GM19468 (cell line): ENCODE measurements at regions not wholly inside any gene's neighbourhood (a gene's known extent, or its start where the extent isn't known, plus 50 kb on each side); places are given as distances from the start of the nearest gene placed in this dataset.
"Not testable (repeated sequence)": the region's sequence is repeated elsewhere in the genome, so short reads cannot be mapped to it uniquely, and the experiment has no call there.

Experiments used
- ATAC-seq: cut with Tn5 transposase; IDR thresholded peaks from one replicate; pipeline ENCODE4 v1.9.1; 2021; ENCODE audit warnings: mild to moderate bottlenecking, moderate library complexity, moderate number of reproducible peaks; ENCODE audit not compliant: unreplicated experiment; ENCODE audit errors: extremely low read depth

- no peak for ATAC-seq
Measured at GRCh38 chr6:19180348-19181072, 656.7 kb upstream of the ID4 start.

GRCh38 chr6:19181211-19181610 is 656.0 kb upstream of the ID4 start:
- ATAC-seq = no peak

GRCh38 chr6:19193624-19194023 is 643.5 kb upstream of the ID4 start:
- no peak for ATAC-seq

- ATAC-seq = no peak
Measured at GRCh38 chr6:19204445-19204844, 632.7 kb upstream of the ID4 start.

GRCh38 chr6:19205076-19205475 is 632.1 kb upstream of the ID4 start:
- no peak for ATAC-seq

GRCh38 chr6:19209202-19209601 is 628.0 kb upstream of the ID4 start:
- ATAC-seq = no peak

GRCh38 chr6:19210849-19211590 is 626.1 kb upstream of the ID4 start:
- no peak for ATAC-seq

- no peak for ATAC-seq
Measured at GRCh38 chr6:19214231-19214630, 622.9 kb upstream of the ID4 start.

GRCh38 chr6:19219931-19220330 is 617.2 kb upstream of the ID4 start:
- no peak for ATAC-seq

- ATAC-seq = no peak
Measured at GRCh38 chr6:19231878-19232561, 605.1 kb upstream of the ID4 start.

GRCh38 chr6:19245656-19246055 is 591.5 kb upstream of the ID4 start:
- no peak for ATAC-seq

GRCh38 chr6:19247181-19247580 is 590.0 kb upstream of the ID4 start:
- ATAC-seq = not testable (repeated sequence)

- not testable (repeated sequence) for ATAC-seq
Measured at GRCh38 chr6:19256123-19256522, 581.0 kb upstream of the ID4 start.

- ATAC-seq = no peak
Measured at GRCh38 chr6:19261642-19262041, 575.5 kb upstream of the ID4 start.

GRCh38 chr6:19268117-19268516 is 569.1 kb upstream of the ID4 start:
- ATAC-seq = no peak

- no peak for ATAC-seq
Measured at GRCh38 chr6:19268718-19269117, 568.5 kb upstream of the ID4 start.

GRCh38 chr6:19269341-19269898 is 567.8 kb upstream of the ID4 start:
- ATAC-seq = no peak

- ATAC-seq = no peak
Measured at GRCh38 chr6:19270616-19271015, 566.6 kb upstream of the ID4 start.

GRCh38 chr6:19279273-19279684 is 557.9 kb upstream of the ID4 start:
- no peak for ATAC-seq

GRCh38 chr6:19287928-19288327 is 549.2 kb upstream of the ID4 start:
- no peak for ATAC-seq

GRCh38 chr6:19289457-19289856 is 547.7 kb upstream of the ID4 start:
- ATAC-seq = no peak
